GM23248 (cell line): ENCODE measurements at regions not wholly inside any gene's neighbourhood (a gene's known extent, or its start where the extent isn't known, plus 50 kb on each side); places are given as distances from the start of the nearest gene placed in this dataset.
A peak's percentile ranks its signal among the peaks of the same experiment; 100 is the strongest.

Experiments used
- DNase-seq: peaks from one replicate; pipeline ENCODE4 v3.0.0-alpha.2; 2015
- H2AFZ ChIP-seq: fragments of 200-600 bp; sonication (generic); 2 replicates; pipeline ENCODE4 v1.6.1; 2016; ENCODE audit warnings: antibody characterized with exemption
- H3F3A ChIP-seq: fragments of 200-600 bp; sonication (generic); 2 replicates; pipeline ENCODE4 v1.6.1; 2016; ENCODE audit warnings: mild to moderate bottlenecking, antibody characterized with exemption, mixed run types; ENCODE audit not compliant: insufficient read depth
- H3K27ac ChIP-seq: fragments of 200-600 bp; sonication (generic); 2 replicates; pipeline ENCODE4 v1.5.1; 2016; ENCODE audit warnings: mild to moderate bottlenecking
- H3K27me3 ChIP-seq: fragments of 200-600 bp; sonication (generic); replicated peaks from 2 replicates; pipeline ENCODE4 v1.6.1; 2016; ENCODE audit warnings: mild to moderate bottlenecking; ENCODE audit not compliant: insufficient read depth
- H3K36me3 ChIP-seq: fragments of 200-600 bp; sonication (generic); 2 replicates; pipeline ENCODE4 v1.6.1; 2016; ENCODE audit warnings: low read depth, mild to moderate bottlenecking
- H3K4me1 ChIP-seq: fragments of 200-600 bp; sonication (generic); 2 replicates; pipeline ENCODE4 v1.6.1; 2016; ENCODE audit warnings: mild to moderate bottlenecking; ENCODE audit not compliant: insufficient read depth
- H3K4me2 ChIP-seq: fragments of 200-600 bp; sonication (generic); one replicate; pipeline ENCODE4 v1.6.1; 2016; ENCODE audit warnings: mild to moderate bottlenecking; ENCODE audit not compliant: unreplicated experiment
- H3K4me3 ChIP-seq: fragments of 200-600 bp; sonication (generic); 2 replicates; pipeline ENCODE4 v1.5.1; 2016; ENCODE audit warnings: mild to moderate bottlenecking
- H3K79me2 ChIP-seq: fragments of 200-600 bp; sonication (generic); 2 replicates; pipeline ENCODE4 v1.6.1; 2016; ENCODE audit warnings: mild to moderate bottlenecking; ENCODE audit not compliant: insufficient read depth
- H3K9ac ChIP-seq: fragments of 200-600 bp; sonication (generic); 2 replicates; pipeline ENCODE4 v1.6.1; 2016; ENCODE audit warnings: mild to moderate bottlenecking
- H3K9me2 ChIP-seq: fragments of 200-600 bp; sonication (generic); 2 replicates; pipeline ENCODE4 v1.6.1; 2016; ENCODE audit warnings: mixed run types, mild to moderate bottlenecking, moderate library complexity; ENCODE audit not compliant: insufficient read depth
- H3K9me3 ChIP-seq: fragments of 200-600 bp; sonication (generic); one replicate; pipeline ENCODE4 v1.6.1; 2017; ENCODE audit warnings: low read depth
- H4K20me1 ChIP-seq: fragments of 200-600 bp; sonication (generic); 2 replicates; pipeline ENCODE4 v1.6.0; 2016; ENCODE audit not compliant: insufficient read depth
- EZH2 ChIP-seq: fragments of 200-600 bp; sonication (generic); IDR thresholded peaks from 2 replicates; pipeline ENCODE4 v1.6.1; 2018; ENCODE audit warnings: antibody characterized with exemption, mild to moderate bottlenecking; ENCODE audit not compliant: insufficient read depth, poor library complexity, severe bottlenecking
- EZH2phosphoT487 ChIP-seq: fragments of 200-600 bp; sonication (generic); IDR thresholded peaks from 2 replicates; pipeline ENCODE4 v1.6.1; 2018; ENCODE audit warnings: antibody characterized with exemption, moderate library complexity, mild to moderate bottlenecking, low read depth; ENCODE audit not compliant: insufficient read depth
- WGBS, 2 experiments: methylation state at CpG; one replicate each; pipeline ENCODE4 v1.1.6; 2015 to 2017; ENCODE audit warnings: low lambda C conversion rate in 2 of 2, low coverage in 1 of 2; ENCODE audit errors: missing lambda C conversion rate in 2 of 2; 5-methylcytosine and 5-hydroxymethylcytosine counted together
- in situ Hi-C: fragments of 300-500 bp; cut with MboI; formaldehyde crosslinking; loops from 2 replicates; pipeline ENCODE4 v1.15.0; 2020

GRCh38 chr5:30866142-30866541, 327.3 kb upstream of the CDH6 start:
- Histone ChIP-seq H3K27ac (no peak overlapping the region), H4K20me1 (no peaks in the 10 kb centered on the region), H3K4me1 (no peaks in the 10 kb centered on the region), H3K9me3 (no peaks in the 10 kb centered on the region), H3K4me2 (no peak overlapping the region), H2AFZ (no peak overlapping the region), H3K9ac (no peak overlapping the region), H3K4me3 (no peak overlapping the region), H3K36me3 (no peaks in the 10 kb centered on the region), H3F3A (no peaks in the 10 kb centered on the region), H3K9me2 (no peaks in the 10 kb centered on the region), H3K79me2 (no peaks in the 10 kb centered on the region), H3K27me3 (no peaks in the 10 kb centered on the region; the same call in 1 of the 2 replicates)
- TF ChIP-seq EZH2phosphoT487 (no peak), EZH2 (no peak)
- WGBS, 2 experiments: 45 to 48% methylated on average over 8 of the region's 8 CpGs
- in situ Hi-C loops: no loop called here
- DNase-seq: peak; percentile 11

- Histone ChIP-seq H3F3A (no peaks in the 10 kb centered on the region), H3K9ac (no peak overlapping the region), H2AFZ (no peak overlapping the region), H3K4me2 (no peak overlapping the region), H3K79me2 (no peaks in the 10 kb centered on the region), H3K36me3 (no peaks in the 10 kb centered on the region), H3K9me3 (no peaks in the 10 kb centered on the region), H3K27ac (no peak overlapping the region), H3K27me3 (no peaks in the 10 kb centered on the region), H4K20me1 (no peaks in the 10 kb centered on the region), H3K4me1 (no peaks in the 10 kb centered on the region), H3K9me2 (no peaks in the 10 kb centered on the region), H3K4me3 (no peak overlapping the region)
- DNase-seq: no peak
- WGBS, 2 experiments: 58 to 62% methylated on average over 3 of the region's 3 CpGs
- TF ChIP-seq EZH2phosphoT487: no peak
- no peak for TF ChIP-seq EZH2
- in situ Hi-C loops: no loop called here
These were observed 337.2 kb upstream of the CDH6 start for GRCh38 chr5:30856242-30856641.

- in situ Hi-C loops: no loop called here
- H3K27me3 ChIP-seq: no peaks in the 10 kb centered on the region
These were observed 340.3 kb upstream of the CDH6 start for GRCh38 chr5:30853158-30853557.

GRCh38 chr5:30850866-30851265, 342.6 kb upstream of the CDH6 start:
- no peak overlapping the region for H3K4me3 ChIP-seq
- no peak overlapping the region for H3K9ac ChIP-seq
- DNase-seq: no peak
- H3K4me2 ChIP-seq: no peak overlapping the region
- TF ChIP-seq EZH2 (no peak), EZH2phosphoT487 (no peak)
- no peaks in the 10 kb centered on the region for H3K79me2 ChIP-seq
- in situ Hi-C loops: no loop called here
- H3K9me2 ChIP-seq: no peaks in the 10 kb centered on the region
- H3K36me3 ChIP-seq: no peaks in the 10 kb centered on the region
- 75 to 94% methylated on average over 2 of the region's 2 CpGs for WGBS, 2 experiments
- H2AFZ ChIP-seq: no peak overlapping the region
- H3K27ac ChIP-seq: no peak overlapping the region
- no peaks in the 10 kb centered on the region for H3K4me1 ChIP-seq
- H4K20me1 ChIP-seq: no peaks in the 10 kb centered on the region
- no peaks in the 10 kb centered on the region for H3F3A ChIP-seq
- no peaks in the 10 kb centered on the region for H3K9me3 ChIP-seq
- no peaks in the 10 kb centered on the region for H3K27me3 ChIP-seq

More at GRCh38 chr5:30853158-30853557, 340.3 kb upstream of the CDH6 start:
- no peak for DNase-seq
- H3F3A ChIP-seq: no peaks in the 10 kb centered on the region
- H3K36me3 ChIP-seq: no peaks in the 10 kb centered on the region
- no peak overlapping the region for H2AFZ ChIP-seq
- H3K9me3 ChIP-seq: no peaks in the 10 kb centered on the region
- no peaks in the 10 kb centered on the region for H3K4me1 ChIP-seq
- no peaks in the 10 kb centered on the region for H3K79me2 ChIP-seq
- H3K27ac ChIP-seq: no peak overlapping the region
- no peak overlapping the region for H3K9ac ChIP-seq
- no peak for TF ChIP-seq EZH2
- no peak for TF ChIP-seq EZH2phosphoT487
- no peaks in the 10 kb centered on the region for H4K20me1 ChIP-seq
- no peak overlapping the region for H3K4me2 ChIP-seq
- no peaks in the 10 kb centered on the region for H3K9me2 ChIP-seq
- no peak overlapping the region for H3K4me3 ChIP-seq
